ENCODE measurements at regions not wholly inside any gene's neighbourhood (a gene's known extent, or its start where the extent isn't known, plus 50 kb on each side); places are given as distances from the start of the nearest gene placed in this dataset.

GRCh38 chr14:38774162-38774561 is 328.9 kb downstream of the SEC23A start:
- no peak for DNase-seq (ENCODE audit: low read depth, low spot score)

- no peak for DNase-seq (ENCODE audit: low read depth, low spot score)
Observed at GRCh38 chr14:38770251-38770650, 332.8 kb downstream of the SEC23A start.

GRCh38 chr14:38762845-38763244 is 340.2 kb downstream of the SEC23A start:
- no peak for DNase-seq (ENCODE audit: low read depth, low spot score)

GRCh38 chr14:38762426-38762825 is 340.6 kb downstream of the SEC23A start:
- DNase-seq (ENCODE audit: low read depth, low spot score), result no peak

GRCh38 chr14:38761033-38761432 is 342.0 kb downstream of the SEC23A start:
- no peak for DNase-seq (ENCODE audit: low read depth, low spot score)

- no peak for DNase-seq (ENCODE audit: low read depth, low spot score)
Observed at GRCh38 chr14:38758661-38759060, 344.4 kb downstream of the SEC23A start.

- no peak for DNase-seq (ENCODE audit: low read depth, low spot score)
Observed at GRCh38 chr14:38755036-38755435, 348.0 kb downstream of the SEC23A start.

GRCh38 chr14:38752750-38753149 is 350.3 kb downstream of the SEC23A start:
- no peak for DNase-seq (ENCODE audit: low read depth, low spot score)

- no peak for DNase-seq (ENCODE audit: low read depth, low spot score)
Observed at GRCh38 chr14:38752341-38752740, 350.7 kb downstream of the SEC23A start.

GRCh38 chr14:38751459-38751858 is 351.6 kb downstream of the SEC23A start:
- DNase-seq (ENCODE audit: low read depth, low spot score), result no peak

- DNase-seq (ENCODE audit: low read depth, low spot score), result no peak
Observed at GRCh38 chr14:38749936-38750335, 353.1 kb downstream of the SEC23A start.

- DNase-seq (ENCODE audit: low read depth, low spot score), result no peak
Observed at GRCh38 chr14:38745861-38746260, 357.2 kb downstream of the SEC23A start.

- no peak for DNase-seq (ENCODE audit: low read depth, low spot score)
Observed at GRCh38 chr14:38743966-38744584, 359.0 kb downstream of the SEC23A start.

GRCh38 chr14:38737686-38738407 is 365.2 kb downstream of the SEC23A start:
- no peak for DNase-seq (ENCODE audit: low read depth, low spot score)

- DNase-seq (ENCODE audit: low read depth, low spot score), result no peak
Observed at GRCh38 chr14:38735005-38735404, 368.0 kb downstream of the SEC23A start.

GRCh38 chr14:38731962-38732361 is 371.1 kb downstream of the SEC23A start:
- DNase-seq (ENCODE audit: low read depth, low spot score), result no peak

- no peak for DNase-seq (ENCODE audit: low read depth, low spot score)
Observed at GRCh38 chr14:38730420-38730819, 372.6 kb downstream of the SEC23A start.

GRCh38 chr14:38727731-38728130 is 375.3 kb downstream of the SEC23A start:
- DNase-seq (ENCODE audit: low read depth, low spot score), result no peak

GRCh38 chr14:38724621-38725020 is 378.4 kb downstream of the SEC23A start:
- no peak for DNase-seq (ENCODE audit: low read depth, low spot score)

- no peak for DNase-seq (ENCODE audit: low read depth, low spot score)
Observed at GRCh38 chr14:38723959-38724358, 379.1 kb downstream of the SEC23A start.

- DNase-seq (ENCODE audit: low read depth, low spot score), result no peak
Observed at GRCh38 chr14:38723277-38723676, 379.8 kb downstream of the SEC23A start.

- peak; percentile 44 for DNase-seq (ENCODE audit: low read depth, low spot score)
Observed at GRCh38 chr14:38721822-38722431, 381.1 kb downstream of the SEC23A start.

GRCh38 chr14:38718519-38718918 is 384.5 kb downstream of the SEC23A start:
- DNase-seq (ENCODE audit: low read depth, low spot score), result no peak
